ENCODE measurements at regions not wholly inside any gene's neighbourhood (a gene's known extent, or its start where the extent isn't known, plus 50 kb on each side); places are given as distances from the start of the nearest gene placed in this dataset.
"Not testable (repeated sequence)": the region's sequence is repeated elsewhere in the genome, so short reads cannot be mapped to it uniquely, and the experiment has no call there.

- not testable (repeated sequence) for DNase-seq
Observed at GRCh38 chr4:9110700-9111099, 59.5 kb upstream of the FAM90A26 start.

DNA sequence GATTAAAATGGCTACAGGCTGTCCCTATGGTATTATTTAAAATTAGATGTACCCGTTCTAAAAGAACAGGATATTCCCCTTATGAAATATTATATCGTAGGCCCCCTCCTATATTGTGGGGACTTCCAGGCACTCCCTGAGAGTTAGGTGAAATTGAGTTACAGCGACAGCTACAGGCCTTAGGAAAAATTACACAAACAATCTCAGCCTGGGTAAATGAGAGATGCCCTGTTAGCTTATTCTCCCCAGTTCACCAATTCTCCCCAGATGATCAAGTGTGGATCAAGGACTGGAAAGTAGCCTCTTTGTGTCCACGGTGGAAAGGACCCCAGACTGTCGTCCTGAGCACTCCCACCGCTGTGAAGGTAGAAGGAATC, 67.1 kb upstream of the FAM90A26 start:
- DNase-seq = not testable (repeated sequence)

GRCh38 chr4:9102471-9103147, 67.6 kb upstream of the FAM90A26 start:
- not testable (repeated sequence) for DNase-seq

GRCh38 chr4:9096330-9096729, 73.9 kb upstream of the FAM90A26 start:
- not testable (repeated sequence) for DNase-seq

DNA sequence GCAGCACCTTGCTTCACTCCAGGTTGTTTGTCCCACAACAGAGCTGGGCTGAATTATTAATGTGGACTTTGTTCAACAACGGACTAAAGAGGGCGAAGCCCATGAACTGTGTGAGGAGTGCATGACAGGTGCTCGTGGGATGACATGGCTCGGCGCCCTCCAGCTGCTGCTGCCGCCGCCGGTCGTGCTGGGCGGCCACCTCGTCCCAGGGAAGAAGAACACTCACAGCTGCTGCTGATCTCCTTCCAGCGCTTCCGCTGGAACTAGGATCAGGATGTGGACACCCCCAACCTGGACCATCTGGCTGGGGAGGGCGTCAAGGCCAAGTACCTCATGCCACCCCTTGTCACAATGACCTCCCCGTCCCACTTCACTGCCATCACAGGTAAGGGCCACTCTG, 91.4 kb upstream of the FAM90A26 start:
- not testable (repeated sequence) for DNase-seq

GRCh38 chr4:9076974-9077373, 93.2 kb upstream of the FAM90A26 start:
- not testable (repeated sequence) for DNase-seq

- not testable (repeated sequence) for DNase-seq
Observed at GRCh38 chr4:9076486-9076885, 93.7 kb upstream of the FAM90A26 start.

DNA sequence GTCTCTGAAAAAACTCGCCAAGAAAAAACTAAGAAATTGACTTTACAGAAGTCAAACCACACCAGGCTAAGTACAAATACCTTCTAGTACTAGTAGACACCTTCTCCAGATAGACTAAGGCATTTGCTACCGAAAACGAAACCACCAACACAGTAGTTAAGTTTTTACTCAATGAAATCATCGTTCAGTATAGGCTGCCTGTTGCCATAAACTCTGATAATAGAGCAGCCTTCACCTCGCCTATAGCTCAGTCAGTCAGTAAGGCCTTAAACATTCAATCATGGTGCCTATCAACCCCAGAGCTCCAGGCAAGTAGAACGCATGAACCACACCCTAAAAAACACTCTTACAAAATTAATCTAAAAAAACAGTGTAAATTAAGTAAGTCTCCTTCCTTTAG, 96.8 kb upstream of the FAM90A26 start:
- DNase-seq = not testable (repeated sequence)

DNA sequence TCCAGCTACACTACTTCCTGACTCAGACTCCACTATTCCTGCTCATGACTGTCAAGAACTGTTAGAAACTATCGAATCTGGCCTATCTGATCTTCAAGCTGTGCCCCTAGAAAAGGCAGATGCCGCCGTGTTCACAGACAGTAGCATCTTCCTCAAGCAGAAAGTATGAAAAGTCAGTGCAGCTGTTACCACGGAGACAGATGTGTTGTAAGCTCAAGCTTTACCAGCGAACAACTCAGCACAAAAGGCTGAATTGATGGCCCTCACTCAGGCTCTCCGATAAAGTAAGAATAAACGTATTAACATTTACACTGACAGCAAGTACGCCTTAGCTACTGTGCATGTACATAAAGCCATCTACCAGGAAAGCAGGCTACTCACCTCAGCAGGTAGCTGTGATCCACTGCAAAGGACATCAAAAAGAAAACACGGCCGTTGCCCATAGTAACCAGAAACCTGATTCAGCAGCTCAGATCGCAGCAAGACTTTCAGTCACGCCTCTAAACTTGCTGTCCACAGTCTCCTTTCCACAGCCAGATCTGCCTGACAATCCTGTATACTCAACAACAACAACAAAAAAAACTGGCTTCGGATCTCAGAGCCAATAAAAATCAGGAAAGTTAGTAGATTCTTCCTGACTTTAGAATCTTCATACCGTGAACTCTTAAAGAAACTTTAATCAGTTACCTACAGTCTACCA, 97.5 kb upstream of the FAM90A26 start:
- DNase-seq = not testable (repeated sequence)

DNA sequence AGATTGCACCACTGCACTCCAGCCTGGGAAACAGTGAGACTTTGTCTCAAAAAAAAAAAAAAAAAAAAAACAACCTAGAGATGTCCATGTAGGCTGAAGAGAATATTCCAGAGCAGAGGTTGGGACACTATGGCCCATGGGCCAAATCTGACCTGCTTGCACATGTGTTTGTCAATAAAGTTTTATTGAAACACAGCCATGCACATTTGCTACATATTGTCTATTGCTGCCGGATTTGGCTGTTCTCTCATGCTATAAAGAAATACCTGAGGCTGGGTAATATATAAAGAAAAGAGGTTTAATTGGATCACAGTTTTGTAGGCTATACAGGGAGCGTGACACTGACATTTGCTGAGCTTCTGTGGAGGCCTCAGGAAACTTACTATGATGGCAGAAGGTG, 102.3 kb upstream of the FAM90A26 start:
- DNase-seq = not testable (repeated sequence)

- not testable (repeated sequence) for DNase-seq
Observed at GRCh38 chr4:9063612-9064011, 106.6 kb upstream of the FAM90A26 start.

DNA sequence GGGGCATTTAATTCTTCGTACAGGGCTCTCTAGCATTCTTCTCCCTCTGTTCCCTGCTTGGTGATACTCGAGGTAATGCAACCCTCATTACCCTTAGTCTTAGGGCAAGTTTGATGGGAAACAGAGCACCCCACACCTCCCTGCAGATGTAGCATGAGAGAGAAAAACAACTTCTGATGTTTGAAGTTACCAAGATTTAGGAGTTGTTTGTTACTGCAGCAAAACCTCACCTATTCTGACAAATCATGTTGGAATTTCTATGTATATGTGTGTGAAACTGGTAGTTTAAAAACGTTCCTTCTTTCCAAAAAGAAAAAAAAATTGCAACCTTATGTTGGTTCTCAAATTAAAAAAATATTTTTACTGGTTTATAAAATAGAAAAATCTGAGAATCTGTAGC, 145.3 kb upstream of the FAM90A26 start:
- not testable (repeated sequence) for DNase-seq

- not testable (repeated sequence) for DNase-seq
Observed at GRCh38 chr4:9009792-9010191, 138.2 kb upstream of the HMX1 start.

GRCh38 chr4:9008407-9008806, 136.8 kb upstream of the HMX1 start:
- not testable (repeated sequence) for DNase-seq

DNA sequence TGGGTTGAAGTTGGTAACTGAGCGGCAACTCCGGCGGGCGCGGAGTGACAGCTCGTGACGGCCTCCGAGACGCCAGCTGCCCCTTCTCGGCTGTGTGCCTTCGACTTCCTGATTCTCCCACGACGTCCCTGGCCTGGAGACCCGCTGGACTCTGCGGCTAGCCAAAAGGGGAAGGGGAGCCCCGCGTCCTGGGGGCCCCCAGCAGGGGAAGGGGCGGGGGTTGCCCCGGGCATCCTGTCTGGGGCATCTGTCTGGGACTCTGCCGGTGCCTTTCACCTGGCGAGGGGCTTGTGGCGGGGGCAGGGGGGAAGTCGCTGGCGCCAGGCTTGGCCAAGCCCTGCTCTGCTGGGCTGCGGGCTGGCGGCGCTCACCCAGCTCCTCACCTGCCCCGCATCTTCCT, 129.5 kb upstream of the HMX1 start:
- DNase-seq = not testable (repeated sequence)

GRCh38 chr4:9000505-9001001, 128.9 kb upstream of the HMX1 start:
- not testable (repeated sequence) for DNase-seq

- not testable (repeated sequence) for DNase-seq
Observed at GRCh38 chr4:8992981-8993380, 121.3 kb upstream of the HMX1 start.

DNA sequence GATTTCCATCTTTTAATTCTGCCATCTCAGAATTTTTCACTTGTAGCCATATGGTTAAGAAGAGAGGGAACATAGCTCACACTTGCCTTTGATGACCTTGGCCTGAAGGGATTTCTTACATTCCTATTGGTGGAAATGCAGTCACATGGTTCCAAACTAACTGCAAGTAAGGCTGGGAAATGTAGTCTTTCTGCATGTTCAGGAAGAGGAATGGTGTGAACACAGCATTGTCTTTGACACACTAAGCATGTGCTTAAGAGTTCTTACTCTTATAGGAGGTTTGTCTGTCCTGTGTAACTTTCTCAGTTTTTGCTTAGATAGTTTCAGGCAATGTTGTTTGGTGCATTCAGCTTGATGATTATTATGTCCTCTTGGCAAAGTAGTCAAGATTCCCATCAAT, 119.8 kb upstream of the HMX1 start:
- DNase-seq = not testable (repeated sequence)

- not testable (repeated sequence) for DNase-seq
Observed at GRCh38 chr4:8990341-8990740, 118.7 kb upstream of the HMX1 start.

DNA sequence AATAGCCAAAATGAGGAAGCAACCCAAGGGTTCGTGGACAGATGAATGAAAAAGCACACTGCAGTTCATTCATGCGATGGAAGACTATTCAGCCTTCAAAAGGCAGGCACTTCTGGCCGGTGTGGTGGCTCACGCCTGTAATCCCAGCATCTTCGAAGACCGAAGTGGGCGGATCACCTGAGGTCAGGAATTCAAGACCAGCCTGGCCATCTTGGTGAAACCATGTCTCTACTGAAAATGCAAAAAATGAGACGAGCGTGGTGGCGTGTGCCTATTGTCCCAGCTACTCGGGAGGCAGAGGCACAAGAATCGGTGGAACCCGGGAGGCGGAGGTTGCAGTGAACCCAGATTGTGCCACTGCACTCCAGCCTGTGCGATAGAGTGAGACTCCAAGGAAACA, 114.1 kb upstream of the HMX1 start:
- DNase-seq = not testable (repeated sequence)

DNA sequence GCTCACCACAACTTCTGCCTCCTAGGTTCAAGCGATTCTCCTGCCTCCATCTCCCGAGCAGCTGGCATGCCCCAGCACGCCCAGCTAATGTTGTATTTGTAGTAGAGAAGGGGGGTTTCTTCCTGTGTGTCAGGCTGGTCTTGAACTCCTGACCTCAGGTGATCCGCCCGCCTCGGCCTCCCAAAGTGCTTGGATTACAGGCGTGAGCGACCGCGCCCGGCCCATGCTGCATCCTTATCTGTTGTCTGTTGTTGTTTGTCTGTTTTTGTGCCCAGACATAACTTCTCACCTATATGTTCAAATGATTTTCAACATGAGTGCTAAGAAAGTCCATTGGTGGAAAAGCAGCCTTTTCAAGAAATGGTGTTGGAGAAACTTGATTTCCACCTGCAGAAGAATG, 113.0 kb upstream of the HMX1 start:
- not testable (repeated sequence) for DNase-seq

DNA sequence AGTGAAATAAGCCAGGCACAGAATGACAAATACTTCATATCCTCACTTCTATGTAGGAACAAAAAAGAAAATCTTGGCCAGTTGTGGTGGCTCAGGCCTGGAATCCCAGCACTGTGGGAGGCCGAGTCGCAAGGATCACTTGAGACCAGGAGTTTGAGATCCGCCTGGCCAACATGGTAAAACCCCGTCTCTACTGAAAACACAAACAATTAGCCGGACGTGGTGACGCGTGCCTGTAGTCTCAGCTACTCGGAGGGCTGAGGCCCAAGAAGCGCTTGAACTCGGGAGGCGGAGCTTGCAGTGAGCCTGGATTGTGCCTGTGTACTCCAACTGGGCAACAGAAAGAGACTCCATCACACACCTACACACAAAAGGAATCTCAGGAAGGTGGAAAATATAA, 112.3 kb upstream of the HMX1 start:
- DNase-seq = not testable (repeated sequence)

DNA sequence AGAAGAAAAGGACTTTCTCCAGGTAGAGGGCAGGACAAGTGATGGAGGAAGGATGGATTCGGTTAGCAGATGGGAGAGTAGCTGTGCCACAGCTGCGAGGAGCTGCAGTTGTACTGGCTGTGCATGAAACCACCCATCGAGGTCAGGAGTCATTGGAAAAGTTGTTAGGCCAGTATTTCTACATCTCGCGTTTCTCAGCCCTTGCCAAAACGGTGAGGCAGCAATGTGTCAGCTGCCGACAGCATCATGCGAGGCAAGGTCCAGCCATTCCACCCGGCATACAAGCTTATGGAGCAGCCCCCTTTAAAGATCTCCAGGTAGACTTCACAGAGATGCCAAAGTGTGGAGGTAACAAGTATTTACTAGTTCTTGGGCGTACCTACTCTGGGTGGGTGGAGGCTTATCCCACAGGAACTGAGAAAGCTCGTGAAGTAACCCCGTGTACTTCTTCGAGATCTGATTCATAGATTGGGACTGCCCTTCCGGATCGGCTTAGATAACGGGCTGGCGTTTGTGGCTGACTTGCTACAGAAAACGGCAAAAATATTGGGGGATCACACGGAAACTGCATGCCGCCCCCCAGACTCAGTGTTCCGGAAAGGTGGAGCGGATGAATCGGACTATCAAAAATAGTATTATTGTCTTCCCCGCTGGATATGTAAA, 105.0 kb upstream of the HMX1 start:
- DNase-seq = not testable (repeated sequence)

- DNase-seq = not testable (repeated sequence)
Observed at GRCh38 chr4:8972635-8973034, 101.0 kb upstream of the HMX1 start.

Measured in NCI-H1930 (cell line).